DMS53 treated with DMSO at 0.1 percent for 48 hours (cell line): ENCODE measurements at regions not wholly inside any gene's neighbourhood (a gene's known extent, or its start where the extent isn't known, plus 50 kb on each side); places are given as distances from the start of the nearest gene placed in this dataset.
"Not testable (repeated sequence)": the region's sequence is repeated elsewhere in the genome, so short reads cannot be mapped to it uniquely, and the experiment has no call there.

Experiments
- DNase-seq: peaks from one replicate; lab custom pipeline; 2025; ENCODE audit not compliant: unreplicated experiment; lab: John Stamatoyannopoulos, UW

DNA sequence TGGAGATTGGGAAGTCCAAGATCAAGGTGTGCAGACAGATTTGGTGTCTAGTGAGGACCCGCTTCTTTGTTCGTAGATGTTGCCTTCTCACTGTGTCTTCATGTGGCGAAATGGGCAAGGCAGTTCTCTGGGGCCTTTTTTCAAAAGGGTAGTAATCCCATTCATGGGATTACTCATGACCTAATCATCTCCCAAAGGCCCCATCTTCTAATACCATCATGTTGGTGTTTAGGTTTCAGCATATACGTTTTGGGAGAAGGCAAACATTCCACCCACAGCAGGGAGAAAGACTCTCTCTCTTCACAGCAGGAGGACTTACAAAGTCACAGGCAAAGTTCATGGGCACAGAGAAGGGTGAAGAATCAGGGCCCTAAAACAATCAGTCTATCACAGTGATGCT is 252.1 kb downstream of the RPLP1 start:
- DNase-seq = no peak

DNA sequence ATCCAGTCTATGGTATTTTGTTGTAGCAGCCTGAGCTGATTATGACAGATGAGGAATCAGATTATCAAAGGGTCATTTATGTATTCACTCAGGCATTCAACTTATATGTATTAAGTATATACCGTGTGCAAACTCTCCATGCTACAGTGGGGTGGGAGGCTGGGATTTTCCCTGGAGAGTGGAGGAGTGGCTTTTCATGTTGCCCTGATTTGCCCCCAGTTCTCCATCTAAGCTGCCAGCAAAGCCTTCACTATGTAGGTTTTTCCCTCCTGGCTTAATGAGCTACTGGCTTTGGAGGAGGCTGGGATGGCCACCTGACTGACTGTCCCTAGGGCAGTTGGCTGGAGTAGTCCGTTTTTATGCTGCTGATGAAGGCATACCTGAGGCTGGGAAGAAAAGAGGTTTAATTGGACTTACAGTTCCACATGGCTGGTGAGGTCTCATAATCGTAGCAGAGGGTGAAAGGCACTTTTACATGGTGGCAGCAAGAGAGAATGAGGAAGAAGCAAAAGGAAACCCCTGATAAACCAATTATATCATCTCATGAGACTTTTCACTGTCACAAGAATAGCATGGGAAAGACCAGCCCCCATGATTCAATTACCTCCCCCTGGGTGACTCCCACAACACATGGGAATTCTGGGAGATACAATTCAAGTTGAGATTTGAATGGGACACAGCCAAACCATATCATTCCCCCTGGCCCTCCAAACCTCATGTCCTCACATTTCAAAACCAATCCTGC is 253.9 kb downstream of the RPLP1 start:
- DNase-seq = no peak

DNA sequence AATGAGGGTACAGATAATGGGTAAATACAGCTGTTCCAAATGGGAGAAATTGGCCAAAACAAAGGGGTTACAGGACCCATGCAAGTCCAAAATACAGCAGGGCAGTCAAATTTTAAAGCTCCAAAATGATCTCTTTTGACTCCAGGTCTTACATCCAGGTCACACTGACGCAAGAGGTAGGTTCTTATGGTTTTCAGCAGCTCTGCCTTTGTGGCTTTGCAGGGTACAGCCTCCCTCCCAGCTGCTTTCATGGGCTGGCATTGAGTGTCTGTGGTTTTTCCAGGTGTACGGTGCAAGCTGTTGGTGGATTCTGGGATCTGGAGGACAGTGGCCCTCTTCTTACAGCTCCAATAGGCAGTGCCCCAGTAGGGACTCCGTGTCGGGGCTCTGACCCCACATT is 254.6 kb downstream of the RPLP1 start:
- not testable (repeated sequence) for DNase-seq

DNA sequence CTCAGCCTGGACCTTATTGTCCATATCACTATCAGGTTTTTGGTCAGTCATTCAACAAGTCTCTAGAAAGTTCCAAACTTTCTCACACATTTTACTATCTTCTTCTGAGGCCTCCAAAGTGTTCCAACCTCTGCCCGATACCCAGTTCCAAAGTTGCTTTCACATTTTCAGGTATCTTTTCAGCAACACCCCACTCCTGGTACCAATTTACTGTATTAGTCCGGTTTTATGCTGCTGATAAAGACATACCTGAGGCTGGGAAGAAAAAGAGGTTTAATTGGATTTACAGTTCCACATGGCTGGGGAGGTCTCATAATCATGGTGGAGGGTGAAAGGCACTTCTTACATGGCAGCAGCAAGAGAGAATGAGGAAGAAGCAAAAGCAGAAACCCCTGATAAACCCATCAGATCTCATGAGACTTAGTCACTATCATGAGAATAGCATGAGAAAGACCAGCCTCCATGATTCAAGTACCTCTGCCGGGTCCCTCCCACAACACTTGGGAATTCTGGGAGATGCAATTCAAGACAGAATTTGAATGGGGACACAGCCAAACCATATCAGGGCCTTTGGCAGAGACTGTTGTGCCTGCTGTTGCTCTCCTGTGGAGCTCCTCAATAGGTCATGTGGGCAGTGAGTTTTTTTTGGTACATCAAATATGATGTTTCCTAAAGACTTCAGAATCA is 256.0 kb downstream of the RPLP1 start:
- DNase-seq = not testable (repeated sequence)

DNA sequence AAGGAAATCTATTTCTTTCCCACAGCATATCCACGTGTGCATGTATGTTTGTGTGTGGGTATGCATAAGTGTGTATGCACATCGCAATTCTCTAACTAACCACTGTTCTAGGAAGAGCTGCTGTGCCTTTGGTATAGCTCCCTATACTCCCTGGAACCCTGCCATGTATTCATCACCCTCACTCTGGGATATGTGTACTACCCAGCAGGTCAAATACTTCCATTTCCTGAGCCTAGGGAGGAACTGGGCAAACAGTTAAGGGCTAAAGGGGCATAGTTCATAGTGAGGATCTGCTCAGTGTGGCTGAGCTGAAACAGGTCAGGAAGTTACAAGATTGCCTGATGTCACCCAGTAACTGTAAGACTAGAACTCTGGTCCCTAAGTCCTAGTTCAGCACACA is 260.4 kb downstream of the RPLP1 start:
- DNase-seq = no peak

DNA sequence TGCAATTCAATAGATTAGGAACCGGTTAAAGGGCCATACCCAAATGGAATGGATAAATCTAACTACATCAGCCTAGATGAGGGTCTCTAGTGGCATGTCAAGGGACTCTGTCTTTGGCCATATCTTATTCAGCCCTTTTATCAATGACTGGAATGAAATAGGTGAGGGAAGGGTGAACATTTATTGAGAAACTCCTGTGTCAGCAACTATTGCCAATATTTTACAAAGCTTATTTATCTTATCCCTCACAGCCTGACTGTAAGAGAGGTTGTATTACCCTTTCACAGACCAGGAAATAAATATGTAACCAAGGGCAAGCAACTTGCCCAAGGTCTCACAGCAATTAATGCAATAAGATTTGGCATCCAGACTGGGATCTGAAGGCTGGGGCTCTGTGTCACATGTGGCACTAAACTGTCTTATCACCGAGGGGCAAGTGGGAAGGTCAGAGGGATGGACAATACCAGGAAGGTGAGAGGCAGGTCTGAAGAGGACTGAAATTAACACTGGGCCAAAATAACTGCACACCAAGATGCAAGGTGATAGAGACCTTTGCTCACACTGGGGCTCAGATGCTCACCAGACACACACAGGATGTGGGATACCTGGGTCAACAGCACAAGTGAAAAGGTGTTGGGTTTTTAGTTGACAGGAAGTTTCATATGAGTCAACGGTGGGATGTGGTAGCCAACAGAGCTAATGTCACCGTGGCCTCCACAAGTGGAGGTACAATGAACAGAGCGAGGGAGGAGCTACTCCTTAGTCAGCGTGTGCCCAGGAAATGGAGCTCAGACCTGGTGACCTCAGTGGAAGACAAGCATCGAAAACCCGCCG is 261.3 kb downstream of the RPLP1 start:
- DNase-seq = no peak

DNA sequence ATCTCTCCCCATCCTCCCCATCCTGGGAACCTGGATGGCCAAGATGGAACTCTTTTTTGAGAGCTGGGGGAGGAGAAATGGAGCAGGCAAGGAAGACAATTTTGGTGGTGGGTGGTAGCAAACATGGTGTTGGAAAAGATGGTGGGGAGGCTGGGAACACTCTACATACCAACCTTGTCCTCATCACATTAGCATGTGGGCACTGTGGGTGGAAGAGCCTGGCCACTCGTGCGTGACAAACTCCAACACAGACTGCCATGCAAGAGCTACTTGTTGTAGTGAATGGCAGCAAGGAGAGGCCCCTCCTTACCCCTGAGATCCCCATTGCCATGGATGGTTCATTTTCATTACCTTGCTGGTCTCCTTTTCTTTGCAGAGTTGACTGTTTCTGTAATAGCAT is 262.6 kb downstream of the RPLP1 start:
- no peak for DNase-seq

DNA sequence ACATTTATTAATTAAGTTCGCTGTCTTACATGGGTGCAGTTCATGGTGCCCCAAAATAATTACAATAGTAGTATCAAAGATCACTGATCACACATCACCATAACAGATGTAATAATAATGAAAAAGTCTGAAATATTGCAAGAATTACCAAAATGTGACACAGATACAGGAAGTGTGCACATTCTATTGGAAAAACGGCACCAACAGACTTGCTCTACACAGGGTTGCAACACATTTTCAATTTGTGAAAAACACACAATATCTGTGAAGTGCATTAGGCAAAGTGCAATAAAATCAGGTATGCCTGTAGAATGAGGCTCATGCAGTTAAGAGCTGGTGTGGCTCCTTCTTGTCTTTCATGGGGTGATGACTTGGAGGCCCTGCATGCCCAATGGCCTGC is 265.8 kb downstream of the RPLP1 start:
- DNase-seq = no peak

DNA sequence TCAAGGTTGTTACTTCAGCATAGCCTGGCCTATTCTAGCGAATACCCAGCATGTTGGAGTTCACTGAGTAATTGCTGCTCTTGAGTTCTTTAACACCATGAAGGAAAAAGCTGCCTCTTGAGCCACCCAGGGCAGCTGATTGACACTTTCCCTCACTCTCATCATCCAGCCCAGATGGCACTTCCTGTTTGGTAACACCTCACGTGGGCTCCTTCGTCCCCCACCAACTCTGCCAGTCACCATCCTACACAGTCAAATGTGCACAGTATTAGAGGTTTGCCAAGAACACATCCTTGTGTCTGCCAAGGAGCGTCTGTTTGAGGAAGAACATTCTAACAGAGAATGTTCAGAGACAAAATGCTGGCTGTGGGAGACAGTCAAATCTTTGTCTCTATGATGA is 266.3 kb downstream of the RPLP1 start:
- no peak for DNase-seq

DNA sequence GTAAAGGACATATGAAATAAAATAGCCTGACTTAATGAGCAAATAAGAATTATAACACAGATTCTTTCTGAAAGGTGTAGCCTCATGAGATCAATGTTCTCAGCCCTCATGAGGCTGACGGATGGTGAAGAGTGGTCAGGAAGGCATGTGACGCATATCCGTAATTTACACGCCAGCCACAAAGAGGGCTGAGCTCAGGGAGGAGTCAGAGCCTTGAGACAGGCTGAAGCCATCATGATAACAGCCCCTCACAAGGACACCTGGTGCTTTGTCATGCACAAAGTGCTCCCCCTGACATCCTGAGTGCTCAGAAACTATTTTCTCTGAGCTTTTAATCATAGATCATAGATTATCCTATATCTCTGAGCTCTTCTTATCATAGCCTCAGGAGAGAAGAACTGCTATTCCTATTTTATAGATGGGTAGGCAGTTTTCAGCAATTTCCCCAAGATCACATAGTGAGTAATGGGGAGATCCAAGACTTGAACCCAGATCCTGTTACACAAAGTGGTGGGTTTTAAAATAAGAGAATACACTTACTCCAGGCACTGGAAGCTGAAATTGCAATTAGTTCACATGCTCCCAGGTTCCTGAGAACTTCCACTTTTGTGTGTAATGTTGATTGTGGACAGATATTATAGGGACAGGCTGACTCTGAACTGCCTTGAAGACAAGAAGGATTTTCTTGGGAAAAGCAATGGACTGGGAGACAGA is 267.1 kb downstream of the RPLP1 start:
- no peak for DNase-seq

DNA sequence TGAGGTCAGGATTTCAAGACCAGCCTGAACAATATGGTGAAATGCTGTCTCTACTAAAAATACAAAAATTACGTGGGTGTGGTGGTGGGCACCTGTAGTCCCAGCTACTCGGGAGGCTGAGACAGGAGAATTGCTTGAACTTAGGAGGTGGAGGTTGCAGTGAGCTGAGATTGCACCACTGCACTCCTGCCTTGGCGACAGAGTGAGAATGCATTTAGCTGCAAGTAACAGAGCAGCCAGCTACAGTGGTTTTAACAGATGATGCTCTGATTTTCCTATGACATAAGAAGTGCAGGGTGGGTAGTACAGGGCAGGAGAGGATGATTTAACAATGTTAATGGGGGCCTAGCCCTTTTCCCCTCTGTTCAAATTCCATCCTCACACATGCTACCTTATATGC is 267.9 kb downstream of the RPLP1 start:
- no peak for DNase-seq

DNA sequence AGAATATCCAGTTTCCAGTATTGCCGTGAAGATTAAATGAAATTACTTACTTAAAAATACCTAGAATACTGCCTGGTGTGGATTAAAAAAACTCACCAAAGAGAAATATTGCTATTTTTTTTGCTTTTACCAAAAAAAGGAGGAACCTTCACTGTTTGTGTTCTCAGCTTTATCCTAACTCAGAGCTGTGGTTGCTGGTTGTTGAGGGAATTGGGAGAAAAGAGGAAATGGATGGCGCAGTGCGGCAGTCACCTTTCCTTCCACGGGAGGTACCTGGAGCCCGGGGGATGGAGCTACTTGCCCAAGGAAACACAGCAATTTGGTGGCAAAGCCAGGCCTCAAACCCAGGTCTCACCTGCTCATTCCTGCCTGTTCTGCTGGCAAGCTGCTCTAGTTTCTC is 270.3 kb downstream of the RPLP1 start:
- no peak for DNase-seq

DNA sequence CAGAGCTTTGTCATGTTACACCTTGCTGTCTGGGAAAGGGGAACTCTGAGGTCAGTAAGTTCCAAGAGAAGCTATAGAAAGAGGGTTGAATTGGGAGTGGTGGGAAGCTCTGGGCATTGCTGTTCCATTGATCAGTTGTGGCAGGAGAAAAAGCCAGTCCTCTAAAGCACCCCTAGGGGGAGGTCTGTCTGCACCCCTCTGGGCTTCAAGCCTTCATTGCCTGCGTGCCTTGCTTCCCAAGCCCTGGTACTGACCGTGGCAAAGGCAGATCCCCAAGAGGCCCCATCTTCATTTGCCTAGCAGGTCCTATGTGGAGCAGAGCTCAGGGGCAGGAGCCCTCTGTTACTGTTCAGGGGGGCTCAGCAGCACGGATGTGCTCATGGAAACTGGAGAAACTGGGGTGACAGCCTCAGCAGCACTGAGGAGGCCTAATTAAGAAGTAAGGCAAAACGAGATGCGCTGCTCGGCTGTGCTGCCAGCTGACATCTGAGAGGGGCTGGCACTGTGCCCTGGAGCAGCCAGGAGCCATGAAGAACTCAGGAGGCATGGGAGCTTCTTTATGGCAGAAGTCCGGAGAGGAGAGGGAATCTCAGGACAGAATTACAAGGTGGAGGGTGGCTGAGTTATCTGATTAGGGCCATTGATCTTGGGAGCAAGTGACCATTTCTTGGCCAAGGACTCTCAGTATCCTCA is 270.9 kb downstream of the RPLP1 start:
- DNase-seq = no peak

DNA sequence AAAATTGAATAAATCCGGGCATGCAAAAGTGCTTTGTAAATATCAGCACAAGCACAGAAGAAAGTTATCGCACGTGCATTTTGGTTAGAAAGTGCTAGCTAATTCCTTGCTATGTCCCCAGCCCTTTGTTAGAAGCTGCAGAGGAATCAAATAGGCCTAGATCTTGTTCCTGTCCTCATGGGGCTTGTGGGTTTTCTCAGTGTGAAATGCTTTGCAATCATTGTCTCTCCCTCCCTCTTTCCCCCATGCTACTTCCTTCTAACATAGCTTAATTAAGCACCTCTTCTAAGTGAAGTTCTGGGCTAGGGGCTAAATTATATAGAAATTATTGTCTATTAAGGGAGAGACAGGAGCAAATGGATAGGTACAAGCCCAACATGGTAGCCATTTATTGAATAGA is 271.7 kb downstream of the RPLP1 start:
- DNase-seq = no peak

DNA sequence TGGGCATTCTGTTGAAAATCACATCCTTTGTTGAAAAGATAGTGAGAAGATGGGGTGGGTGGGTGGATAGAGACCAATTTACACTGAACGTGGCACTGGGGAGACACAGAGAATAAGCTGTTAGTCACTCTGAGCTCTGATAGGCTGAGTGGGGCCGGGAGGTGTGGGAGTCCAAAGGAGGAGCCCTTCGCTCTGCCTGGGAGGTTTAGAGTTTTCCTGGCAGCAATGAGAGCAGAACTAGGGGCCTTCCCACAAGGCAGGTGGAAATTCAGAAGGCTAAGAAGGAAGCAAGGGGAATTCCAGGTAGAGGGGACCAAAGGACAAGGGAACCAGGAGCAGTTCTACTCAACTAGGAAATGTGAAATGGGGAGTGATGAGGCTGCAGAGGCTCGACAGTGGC is 272.7 kb downstream of the RPLP1 start:
- no peak for DNase-seq

DNA sequence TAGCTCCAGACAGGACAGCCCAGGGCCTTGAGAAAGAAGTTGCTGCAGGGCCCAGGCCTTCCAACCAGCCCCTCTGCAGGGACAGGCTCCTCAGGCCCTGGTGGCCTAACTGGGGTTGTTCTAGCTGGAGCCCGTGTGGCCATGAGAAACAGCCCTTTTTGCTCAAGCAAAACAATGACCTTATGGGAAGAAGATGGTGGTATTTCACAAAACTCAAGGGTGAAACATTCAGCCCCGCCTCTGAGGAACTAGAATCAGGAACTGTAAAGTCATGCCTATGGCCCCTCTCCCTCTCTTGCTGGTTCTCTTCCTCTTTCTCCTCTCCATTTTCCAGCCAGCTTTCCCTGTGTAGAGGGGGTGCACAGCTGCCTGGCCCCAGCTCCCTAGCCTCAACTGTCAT is 273.3 kb downstream of the RPLP1 start:
- no peak for DNase-seq

DNA sequence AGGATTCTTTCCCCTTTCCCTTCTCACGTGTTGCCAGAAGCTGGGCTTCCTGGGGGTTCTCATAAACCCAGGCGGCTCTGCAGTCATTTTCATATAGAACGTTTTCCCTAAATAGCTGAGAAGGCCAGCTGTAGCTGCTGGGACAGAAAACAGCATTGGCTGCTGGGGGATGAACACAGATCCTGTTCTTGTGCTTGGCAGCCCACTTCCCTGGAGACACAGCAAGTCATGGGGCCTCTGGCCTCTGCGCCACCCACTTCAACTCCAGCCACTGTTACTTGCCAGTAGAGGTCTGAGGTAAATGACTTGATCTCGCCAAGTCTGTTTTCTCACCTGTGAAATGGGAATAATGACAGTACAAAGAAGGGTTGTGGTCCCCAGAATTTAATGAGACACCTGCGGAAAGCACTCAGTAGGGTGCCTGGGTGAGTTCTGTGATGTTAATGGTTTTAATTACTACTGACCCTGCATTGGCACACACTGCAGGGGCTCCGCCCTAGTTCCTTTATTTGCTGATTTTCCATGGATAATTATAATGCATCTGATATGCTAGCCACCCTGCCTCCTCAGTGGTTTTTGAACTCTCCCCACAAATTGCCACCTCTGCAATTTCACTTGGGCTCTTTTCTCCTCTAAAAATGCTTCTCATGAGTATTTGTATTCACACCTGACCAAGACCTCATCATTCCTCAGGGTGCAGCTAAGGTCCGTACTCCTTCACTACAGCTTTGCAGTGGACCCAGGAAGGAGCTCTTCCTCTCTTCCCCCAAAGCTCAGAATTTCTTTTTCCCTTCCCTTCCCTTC is 274.7 kb downstream of the RPLP1 start:
- no peak for DNase-seq

DNA sequence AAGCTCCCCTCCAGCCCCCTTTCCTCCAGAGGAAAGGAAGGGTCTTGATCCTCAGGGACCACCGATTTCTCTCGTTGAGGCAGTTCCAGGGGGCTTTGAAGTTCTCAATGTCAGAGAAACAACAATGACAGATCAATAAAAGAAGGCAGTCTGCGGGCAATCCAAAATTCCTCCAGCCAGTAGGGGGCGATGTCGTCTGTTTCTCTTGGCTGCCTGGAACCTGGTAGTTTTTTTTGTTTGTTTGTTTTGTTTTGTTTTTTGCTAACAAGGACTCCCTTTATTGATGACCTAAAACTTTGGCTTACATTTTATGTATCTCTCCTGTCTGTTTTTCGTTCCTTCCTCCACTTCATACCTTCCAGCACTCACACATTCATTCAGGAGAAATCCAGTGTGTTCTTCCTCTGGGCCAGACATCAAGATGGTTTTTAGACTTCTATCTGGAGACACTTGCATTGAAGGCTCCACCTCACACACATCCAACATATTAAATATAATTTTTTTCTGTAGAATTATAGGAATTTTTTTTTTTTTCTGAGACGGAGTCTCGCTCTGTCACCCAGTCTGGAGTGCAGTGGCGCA is 276.6 kb downstream of the RPLP1 start:
- no peak for DNase-seq

DNA sequence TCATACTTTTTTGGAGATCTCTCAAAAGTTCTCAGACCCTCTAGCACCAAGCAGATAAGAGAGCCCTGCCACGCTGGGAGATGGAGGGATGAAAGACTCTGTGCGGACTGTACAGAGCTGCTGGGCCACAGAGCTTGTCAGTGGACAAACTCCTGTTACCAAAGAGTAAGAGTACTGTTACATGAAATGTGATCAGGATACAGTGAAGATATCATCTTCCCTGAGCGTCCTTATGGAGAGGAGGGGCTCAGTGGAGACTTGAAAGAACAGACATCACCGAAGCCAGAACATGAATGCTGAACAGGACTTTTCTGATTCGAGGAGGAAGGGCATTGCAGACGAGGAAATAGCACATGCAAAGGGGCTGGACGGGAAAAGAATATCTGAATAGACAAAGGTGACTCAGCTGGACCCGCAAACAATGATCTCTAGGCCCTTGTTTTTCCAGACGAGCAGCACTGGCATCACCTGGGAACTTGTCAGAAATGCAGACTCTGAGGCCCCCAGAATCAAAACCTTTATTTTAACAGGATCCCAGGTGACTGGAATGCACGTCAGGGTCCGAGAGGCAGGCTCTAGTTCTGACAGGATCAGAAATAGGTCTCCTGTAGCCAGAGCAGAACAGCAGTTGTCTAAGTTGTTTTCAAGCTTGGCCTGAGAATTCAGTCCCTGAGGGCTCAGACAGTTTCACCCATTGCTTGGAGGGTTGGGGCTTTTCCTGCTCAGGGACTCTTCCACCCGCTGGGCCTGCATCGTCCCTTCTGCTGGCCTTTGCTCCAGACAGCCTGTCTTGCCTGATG is 277.9 kb downstream of the RPLP1 start:
- peak; percentile 30 for DNase-seq
